OCI-LY3 (cell line): ENCODE measurements at regions not wholly inside any gene's neighbourhood (a gene's known extent, or its start where the extent isn't known, plus 50 kb on each side); places are given as distances from the start of the nearest gene placed in this dataset.

Experiments
- H2AFZ ChIP-seq: fragments of 200-600, 300-600 bp; shearing (Covaris generic); 2 replicates; pipeline ENCODE4 v1.6.0; 2014; ENCODE audit warnings: antibody characterized with exemption, low read depth, low read length
- H3K27ac ChIP-seq: fragments of 200-600, 300-600 bp; sonication (generic); 2 replicates; pipeline ENCODE4 v1.5.1; 2014; ENCODE audit warnings: mild to moderate bottlenecking, low read length, moderate library complexity, mixed read lengths
- H3K27me3 ChIP-seq: fragments of 200-600, 300-600 bp; sonication (generic); 2 replicates; pipeline ENCODE4 v1.6.1; 2014; ENCODE audit warnings: low read depth, low read length, mixed read lengths
- H3K36me3 ChIP-seq: fragments of 200-600, 300-600 bp; sonication (generic); replicated peaks from 2 replicates; pipeline ENCODE3; 2014; ENCODE audit warnings: low read depth, low read length, mixed read lengths
- H3K4me1 ChIP-seq: fragments of 300-600, 200-600 bp; sonication (generic); 2 replicates; pipeline ENCODE4 v1.6.1; 2014; ENCODE audit warnings: low read length, mixed read lengths
- H3K4me2 ChIP-seq: fragments of 200-600, 300-600 bp; sonication (generic); 2 replicates; pipeline ENCODE4 v1.6.1; 2014; ENCODE audit warnings: low read length, mixed read lengths
- H3K4me3 ChIP-seq: fragments of 300-600, 200-600 bp; sonication (generic); 2 replicates; pipeline ENCODE4 v1.5.1; 2014; ENCODE audit warnings: antibody characterized with exemption, mild to moderate bottlenecking, low read length, moderate library complexity
- H3K79me2 ChIP-seq: fragments of 300-600, 200-600 bp; shearing (Covaris generic); 2 replicates; pipeline ENCODE4 v1.6.1; 2014; ENCODE audit warnings: mild to moderate bottlenecking, low read length, mixed read lengths
- H3K9ac ChIP-seq: fragments of 300-600, 200-600 bp; shearing (Covaris generic); 2 replicates; pipeline ENCODE4 v1.6.0; 2014; ENCODE audit warnings: mild to moderate bottlenecking, low read length, moderate library complexity
- H3K9me3 ChIP-seq: fragments of 200-600, 300-600 bp; shearing (Covaris generic); 2 replicates; pipeline ENCODE4 v1.6.1; 2014; ENCODE audit warnings: low read length, mixed read lengths; ENCODE audit not compliant: insufficient read depth
- H4K20me1 ChIP-seq: fragments of 200-600, 300-600 bp; sonication (generic); 2 replicates; pipeline ENCODE4 v1.6.1; 2016; ENCODE audit warnings: low read length, mixed read lengths; ENCODE audit not compliant: insufficient read depth
- EZH2phosphoT487 ChIP-seq: fragments of 200-600 bp; shearing (Covaris generic); IDR thresholded peaks from 2 replicates; pipeline ENCODE4 v1.6.1; 2018; ENCODE audit warnings: antibody characterized with exemption, mixed run types, low read depth
- TF ChIP-seq, protein P1 (sequence below): fragments of 200-600, 300-600 bp; sonication (generic); IDR thresholded peaks from 2 replicates; pipeline ENCODE4 v1.5.1; 2014; ENCODE audit warnings: antibody characterized with exemption, low read length, low read depth

DNA sequence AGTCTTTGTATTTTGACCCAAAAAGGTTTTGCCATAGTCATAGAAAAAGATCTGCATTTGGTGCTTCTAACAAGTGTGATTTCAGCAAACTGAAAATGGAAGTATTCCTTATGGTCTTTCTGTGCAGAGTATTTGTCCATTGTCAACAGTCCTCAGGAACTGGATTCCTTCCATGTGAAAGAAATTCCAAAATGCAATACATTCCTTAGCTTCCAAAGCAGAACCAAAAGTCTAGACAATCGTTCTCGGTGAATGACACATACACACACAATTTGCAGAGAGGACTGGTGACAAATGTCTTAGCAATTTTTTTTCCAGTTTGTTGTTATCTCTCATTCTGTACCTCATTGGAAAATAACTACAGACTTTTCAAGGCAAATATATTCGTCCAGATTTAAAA lies 562.2 kb upstream of the SLIT2 start:
- Histone ChIP-seq H2AFZ (no peak overlapping the region), H3K9ac (no peak overlapping the region), H3K79me2 (no peaks in the 10 kb centered on the region), H3K36me3 (no peaks in the 10 kb centered on the region), H3K27me3 (no peaks in the 10 kb centered on the region), H4K20me1 (no peaks in the 10 kb centered on the region), H3K4me3 (no peak overlapping the region), H3K9me3 (no peaks in the 10 kb centered on the region), H3K4me1 (peaks cover 9% of the 10 kb centered on the region), H3K4me2 (no peak overlapping the region), H3K27ac (no peak overlapping the region)
- TF ChIP-seq EZH2phosphoT487, result no peak
- TF ChIP-seq, protein P1, sequence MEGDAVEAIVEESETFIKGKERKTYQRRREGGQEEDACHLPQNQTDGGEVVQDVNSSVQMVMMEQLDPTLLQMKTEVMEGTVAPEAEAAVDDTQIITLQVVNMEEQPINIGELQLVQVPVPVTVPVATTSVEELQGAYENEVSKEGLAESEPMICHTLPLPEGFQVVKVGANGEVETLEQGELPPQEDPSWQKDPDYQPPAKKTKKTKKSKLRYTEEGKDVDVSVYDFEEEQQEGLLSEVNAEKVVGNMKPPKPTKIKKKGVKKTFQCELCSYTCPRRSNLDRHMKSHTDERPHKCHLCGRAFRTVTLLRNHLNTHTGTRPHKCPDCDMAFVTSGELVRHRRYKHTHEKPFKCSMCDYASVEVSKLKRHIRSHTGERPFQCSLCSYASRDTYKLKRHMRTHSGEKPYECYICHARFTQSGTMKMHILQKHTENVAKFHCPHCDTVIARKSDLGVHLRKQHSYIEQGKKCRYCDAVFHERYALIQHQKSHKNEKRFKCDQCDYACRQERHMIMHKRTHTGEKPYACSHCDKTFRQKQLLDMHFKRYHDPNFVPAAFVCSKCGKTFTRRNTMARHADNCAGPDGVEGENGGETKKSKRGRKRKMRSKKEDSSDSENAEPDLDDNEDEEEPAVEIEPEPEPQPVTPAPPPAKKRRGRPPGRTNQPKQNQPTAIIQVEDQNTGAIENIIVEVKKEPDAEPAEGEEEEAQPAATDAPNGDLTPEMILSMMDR, result no peak

DNA sequence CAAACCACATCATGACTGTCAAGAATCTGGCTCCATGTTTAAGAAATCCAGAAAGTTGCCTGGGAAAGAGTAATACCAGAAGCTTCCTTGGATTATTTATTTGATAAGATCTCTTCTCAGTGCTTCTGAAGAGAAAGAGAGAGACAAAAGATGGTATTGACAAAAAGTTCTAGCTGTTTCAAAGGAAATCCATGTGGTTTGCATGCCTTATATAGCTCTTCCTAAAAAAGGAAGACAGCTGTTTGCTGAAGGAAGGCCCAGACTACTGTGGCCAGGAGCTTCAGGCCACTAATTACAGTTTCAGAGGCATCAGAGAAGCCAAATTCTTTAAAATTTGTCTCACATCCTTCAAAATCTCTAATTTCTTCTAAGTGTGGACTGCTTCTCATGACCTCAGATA lies 565.2 kb upstream of the SLIT2 start:
- H3K4me1 ChIP-seq, result no peaks in the 10 kb centered on the region
- H3K4me3 ChIP-seq, result no peak overlapping the region
- no peaks in the 10 kb centered on the region for H4K20me1 ChIP-seq
- no peak overlapping the region for H3K27ac ChIP-seq
- H3K79me2 ChIP-seq, result no peaks in the 10 kb centered on the region
- no peaks in the 10 kb centered on the region for H3K27me3 ChIP-seq
- H2AFZ ChIP-seq, result no peak overlapping the region
- no peak overlapping the region for H3K4me2 ChIP-seq
- no peaks in the 10 kb centered on the region for H3K36me3 ChIP-seq
- no peak overlapping the region for H3K9ac ChIP-seq
- TF ChIP-seq, protein P1, result no peak
- TF ChIP-seq EZH2phosphoT487, result no peak
- no peaks in the 10 kb centered on the region for H3K9me3 ChIP-seq

DNA sequence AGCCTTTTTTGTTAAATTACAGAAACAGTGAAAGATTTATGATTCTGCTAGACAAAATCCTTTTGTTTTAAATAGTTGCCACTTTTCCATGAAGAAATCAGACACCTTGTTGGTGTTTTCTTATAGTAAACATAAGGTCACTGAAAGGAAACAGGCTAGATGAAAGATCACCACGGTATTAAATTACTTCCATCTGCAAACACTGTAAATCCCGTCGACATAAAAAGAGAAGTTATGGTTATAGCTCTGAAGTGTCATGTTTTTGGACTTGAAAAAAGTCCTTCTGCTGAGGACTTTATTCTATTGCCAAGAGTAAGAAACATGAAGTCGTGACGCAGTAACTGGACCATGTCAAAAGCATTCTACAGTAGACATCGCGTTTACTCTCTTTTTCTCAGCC lies 567.6 kb upstream of the SLIT2 start:
- no peaks in the 10 kb centered on the region for H4K20me1 ChIP-seq
- no peaks in the 10 kb centered on the region for H3K79me2 ChIP-seq
- no peak overlapping the region for H3K9ac ChIP-seq
- no peak overlapping the region for H3K27ac ChIP-seq
- no peaks in the 10 kb centered on the region for H3K9me3 ChIP-seq
- no peak overlapping the region for H2AFZ ChIP-seq
- H3K4me2 ChIP-seq, result no peak overlapping the region
- H3K4me3 ChIP-seq, result no peak overlapping the region
- no peaks in the 10 kb centered on the region for H3K27me3 ChIP-seq
- no peaks in the 10 kb centered on the region for H3K36me3 ChIP-seq
- H3K4me1 ChIP-seq, result no peaks in the 10 kb centered on the region
- no peak for TF ChIP-seq EZH2phosphoT487
- TF ChIP-seq, protein P1, result no peak

DNA sequence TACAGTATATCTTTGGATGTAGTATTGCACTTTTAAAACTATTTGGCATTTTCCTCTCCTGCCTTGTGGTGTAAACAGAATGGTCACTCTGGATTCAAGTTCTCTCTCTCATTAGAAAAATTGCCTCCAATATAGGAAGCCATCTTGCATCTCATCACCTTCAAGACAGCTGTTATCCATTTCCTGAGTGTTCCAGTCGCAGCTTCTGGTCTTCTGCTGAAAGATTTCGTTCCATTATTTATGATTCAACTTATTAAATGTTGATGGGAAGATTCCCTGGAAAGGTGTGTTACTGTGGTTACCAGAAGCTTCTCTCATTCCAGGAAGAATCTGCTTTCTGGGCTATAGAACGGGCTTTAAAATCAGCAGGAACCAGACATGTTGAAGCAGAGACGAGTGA lies 568.3 kb upstream of the SLIT2 start:
- Histone ChIP-seq H4K20me1 (no peaks in the 10 kb centered on the region), H3K9ac (no peak overlapping the region), H3K9me3 (no peaks in the 10 kb centered on the region), H3K4me1 (no peaks in the 10 kb centered on the region), H3K79me2 (no peaks in the 10 kb centered on the region), H3K27me3 (no peaks in the 10 kb centered on the region), H3K4me2 (no peak overlapping the region), H2AFZ (no peak overlapping the region; the same call in 1 of the 2 replicates), H3K27ac (no peak overlapping the region), H3K36me3 (no peaks in the 10 kb centered on the region), H3K4me3 (no peak overlapping the region)
- TF ChIP-seq EZH2phosphoT487, result no peak
- TF ChIP-seq, protein P1, result no peak
